GM19468 (cell line): ENCODE measurements at regions not wholly inside any gene's neighbourhood (a gene's known extent, or its start where the extent isn't known, plus 50 kb on each side); places are given as distances from the start of the nearest gene placed in this dataset.
"Not testable (repeated sequence)": the region's sequence is repeated elsewhere in the genome, so short reads cannot be mapped to it uniquely, and the experiment has no call there.

Source experiments
- ATAC-seq: cut with Tn5 transposase; IDR thresholded peaks from one replicate; pipeline ENCODE4 v1.9.1; 2021; ENCODE audit warnings: mild to moderate bottlenecking, moderate library complexity, moderate number of reproducible peaks; ENCODE audit not compliant: unreplicated experiment; ENCODE audit errors: extremely low read depth

- ATAC-seq, result no peak
These were observed 498.7 kb upstream of the SPRED2 start for GRCh38 chr2:65931056-65931455.

- no peak for ATAC-seq
These were observed 497.9 kb upstream of the SPRED2 start for GRCh38 chr2:65930259-65930658.

- not testable (repeated sequence) for ATAC-seq
These were observed 497.3 kb upstream of the SPRED2 start for GRCh38 chr2:65929664-65930063.

DNA sequence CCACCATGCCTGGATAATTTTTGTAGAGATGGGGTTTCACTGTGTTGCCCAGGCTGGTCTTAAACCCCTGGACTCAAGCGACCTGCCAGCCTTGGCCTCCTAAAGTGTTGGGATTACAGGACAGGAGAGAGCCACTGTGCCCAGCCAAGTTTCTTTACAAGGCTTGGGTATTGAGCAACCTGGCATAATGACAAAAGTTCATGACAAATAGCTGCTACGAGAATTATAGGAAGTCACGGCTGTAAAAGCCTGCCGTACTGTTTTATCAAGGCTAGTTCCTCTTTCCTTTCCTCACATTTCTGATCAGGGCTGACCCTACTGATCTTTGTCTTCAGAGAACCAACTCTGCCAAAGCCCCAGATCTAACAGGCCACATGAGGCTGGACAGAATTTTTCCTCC, 490.4 kb upstream of the SPRED2 start:
- no peak for ATAC-seq

DNA sequence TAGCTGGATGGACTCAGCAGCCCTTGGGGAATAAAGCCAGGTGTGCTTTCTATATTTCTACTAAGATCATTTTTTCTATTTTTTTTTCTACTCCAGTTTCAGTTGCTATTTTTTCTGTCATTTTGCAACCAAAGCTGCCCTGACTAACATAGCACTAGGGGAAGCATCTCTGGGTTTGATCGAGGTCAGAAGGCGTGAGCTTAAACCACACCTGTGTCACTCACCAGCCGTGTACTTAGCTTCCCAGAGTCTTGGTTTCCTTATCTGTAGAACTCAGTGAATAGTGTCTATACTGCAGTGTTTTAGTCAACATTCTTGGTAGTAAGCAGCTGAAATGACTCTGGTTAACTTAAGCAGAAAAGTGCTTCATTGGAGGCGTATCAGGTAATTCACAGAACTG, 489.6 kb upstream of the SPRED2 start:
- no peak for ATAC-seq

DNA sequence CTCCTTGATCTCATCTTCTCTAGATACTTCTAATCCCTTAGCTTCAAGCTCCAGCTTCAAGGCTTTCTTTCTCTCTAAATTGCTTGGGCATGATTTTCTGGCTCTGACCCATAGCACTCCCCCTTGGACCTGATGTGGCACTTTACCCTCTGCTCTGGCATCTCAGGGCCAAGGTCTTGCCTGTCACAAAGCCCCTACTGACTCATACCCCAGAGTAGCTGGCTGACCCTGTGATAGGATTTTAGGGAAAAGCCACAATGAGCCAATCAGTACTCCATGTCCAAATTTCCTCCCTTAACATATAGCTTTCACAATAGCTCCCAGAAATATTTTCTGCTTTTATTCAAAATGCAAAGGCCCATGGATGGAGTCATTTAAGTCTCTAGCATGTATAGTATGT, 488.7 kb upstream of the SPRED2 start:
- no peak for ATAC-seq

- no peak for ATAC-seq
These were observed 488.3 kb upstream of the SPRED2 start for GRCh38 chr2:65920659-65921058.

- ATAC-seq, result no peak
These were observed 487.3 kb upstream of the SPRED2 start for GRCh38 chr2:65919550-65920188.

DNA sequence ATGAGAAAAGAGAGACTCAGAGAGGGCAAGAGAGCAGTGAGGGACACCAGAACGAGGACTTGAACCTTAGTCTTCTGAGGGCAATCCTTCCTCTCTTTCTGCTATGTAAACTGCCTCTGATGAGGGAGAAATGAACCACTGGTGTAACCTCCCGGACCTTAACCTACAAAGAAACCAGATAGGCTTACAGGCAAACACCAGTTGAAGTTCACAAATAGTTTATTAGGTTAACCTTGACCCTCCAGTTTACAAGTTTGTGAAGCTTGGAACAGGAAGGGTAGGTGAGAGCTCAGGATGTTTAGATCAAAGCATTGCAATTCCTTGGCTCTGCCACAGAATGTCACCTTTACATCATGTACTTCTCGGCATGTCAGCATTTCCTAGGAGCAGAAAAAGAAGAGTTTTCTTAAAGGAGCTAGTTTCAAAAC, 486.4 kb upstream of the SPRED2 start:
- ATAC-seq, result no peak

DNA sequence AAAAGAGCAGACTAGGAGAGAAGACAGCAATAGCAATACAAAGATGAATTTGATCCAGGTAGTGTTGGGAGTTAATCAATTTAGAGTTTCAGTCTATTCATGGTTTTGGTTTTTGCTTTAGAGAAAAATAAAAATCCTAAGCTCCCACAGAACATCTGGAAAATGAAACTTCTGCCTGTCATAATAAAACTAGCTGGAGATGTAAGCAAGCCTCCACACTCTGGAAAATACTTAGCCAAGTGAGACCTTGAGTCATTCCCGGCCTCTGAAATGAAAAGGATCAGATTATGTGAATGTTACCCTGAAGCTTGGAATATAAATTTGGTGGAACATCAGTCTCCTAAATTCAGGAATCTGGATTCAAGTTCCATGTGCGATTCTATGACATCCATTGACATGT, 485.6 kb upstream of the SPRED2 start:
- ATAC-seq, result no peak

- ATAC-seq, result no peak
These were observed 484.4 kb upstream of the SPRED2 start for GRCh38 chr2:65916785-65917295.

GRCh38 chr2:65916177-65916576, 483.8 kb upstream of the SPRED2 start:
- ATAC-seq, result no peak

DNA sequence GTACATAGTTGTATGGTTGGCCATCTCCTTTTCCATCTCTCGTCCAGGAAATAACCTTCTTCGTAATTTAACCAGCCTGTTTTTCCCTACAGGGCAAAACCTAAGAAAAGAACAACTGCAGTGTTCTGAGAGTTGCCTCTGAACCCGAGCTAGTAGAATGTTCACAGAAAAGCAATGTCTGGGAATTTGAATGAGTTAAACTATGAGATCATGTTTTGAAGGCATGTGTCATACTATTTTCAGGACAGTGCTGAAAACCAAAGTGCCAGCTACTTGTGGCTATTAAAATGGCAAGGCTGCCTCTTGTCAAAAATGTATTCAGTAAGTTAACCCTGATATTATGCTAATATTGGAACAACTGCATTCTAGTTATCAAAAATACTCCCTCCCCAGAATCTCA, 482.9 kb upstream of the SPRED2 start:
- ATAC-seq, result no peak

- ATAC-seq, result no peak
These were observed 481.9 kb upstream of the SPRED2 start for GRCh38 chr2:65914244-65914786.

DNA sequence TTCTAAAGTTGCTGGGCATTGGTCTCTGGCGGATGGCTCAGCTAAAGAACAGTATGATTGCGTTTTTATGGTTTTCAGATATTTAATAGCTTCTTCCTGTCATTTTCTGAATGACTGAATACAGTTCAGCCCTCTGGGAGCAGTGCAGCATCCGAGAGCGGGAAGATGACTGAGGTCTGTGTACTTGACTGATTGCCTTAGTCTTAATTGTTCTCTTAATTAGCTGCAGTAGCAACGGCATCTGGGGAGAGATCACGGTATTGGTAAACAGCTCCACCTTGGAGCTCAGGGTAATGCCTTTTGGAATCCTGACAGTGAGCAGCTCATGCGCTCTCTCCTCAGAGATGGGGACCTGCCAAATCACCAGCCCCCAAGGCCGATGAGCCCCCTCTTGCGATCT, 481.4 kb upstream of the SPRED2 start:
- no peak for ATAC-seq

DNA sequence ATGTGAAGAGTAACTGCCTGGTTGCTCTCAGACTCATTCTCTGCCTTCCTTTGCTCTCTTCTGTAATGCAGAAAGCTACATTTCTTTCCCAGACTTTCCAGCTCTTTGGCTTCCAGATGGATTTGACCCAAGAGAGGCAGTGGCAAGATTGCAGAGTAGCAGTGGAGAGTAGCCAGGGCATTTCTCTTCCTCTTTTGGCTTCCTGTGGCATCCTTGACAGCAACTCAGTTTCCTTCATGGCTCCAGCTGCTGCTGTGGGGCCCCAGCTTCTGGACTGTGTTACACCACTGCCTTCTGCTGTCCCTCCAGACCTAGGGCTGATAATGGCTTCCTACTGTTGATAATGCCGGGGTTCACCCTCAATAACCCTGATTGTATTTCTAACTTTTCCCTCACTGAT, 469.4 kb upstream of the SPRED2 start:
- no peak for ATAC-seq

- no peak for ATAC-seq
These were observed 464.0 kb upstream of the SPRED2 start for GRCh38 chr2:65896446-65896845.

DNA sequence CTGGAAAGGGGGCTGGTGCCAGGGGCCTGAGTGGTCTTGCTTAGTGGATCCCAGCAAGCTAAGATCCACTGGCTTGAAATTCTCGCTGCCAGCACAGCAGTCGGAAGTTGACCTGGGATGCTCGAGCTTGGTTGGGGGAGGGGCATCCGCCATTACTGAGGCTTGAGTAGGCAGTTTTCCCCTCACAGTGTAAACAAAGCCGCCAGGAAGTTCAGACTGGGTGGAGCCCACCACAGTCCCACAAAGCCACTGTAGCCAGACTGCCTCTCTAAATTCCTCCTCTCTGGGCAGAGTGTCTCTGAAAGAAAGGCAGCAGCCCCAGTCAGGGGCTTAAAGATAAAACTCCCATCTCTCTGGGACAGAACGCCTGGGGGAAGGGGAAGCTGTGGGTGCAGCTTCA, 457.7 kb upstream of the SPRED2 start:
- not testable (repeated sequence) for ATAC-seq

GRCh38 chr2:65885266-65885665, 452.9 kb upstream of the SPRED2 start:
- no peak for ATAC-seq

DNA sequence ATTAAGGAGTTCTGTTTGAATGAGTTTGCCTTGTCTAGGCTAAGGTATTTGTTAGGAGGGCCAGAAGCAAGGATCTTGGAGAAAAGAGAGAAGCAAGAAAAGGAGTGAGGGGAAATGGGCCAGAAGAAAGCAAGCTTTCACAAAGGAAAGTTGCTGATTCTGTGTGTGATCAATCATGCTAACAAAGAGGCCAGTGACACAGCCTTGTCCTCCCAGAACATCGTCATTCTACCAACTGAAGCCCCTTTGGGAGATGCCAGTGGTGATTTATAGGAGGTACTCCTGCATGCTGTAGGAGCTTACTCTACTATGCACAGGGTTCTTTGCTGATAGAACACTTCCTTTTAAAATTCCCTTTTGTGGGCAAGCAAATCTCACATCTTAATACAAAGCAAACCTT, 449.2 kb upstream of the SPRED2 start:
- no peak for ATAC-seq

- no peak for ATAC-seq
These were observed 448.0 kb upstream of the SPRED2 start for GRCh38 chr2:65880436-65880835.

GRCh38 chr2:65878011-65878340, 445.6 kb upstream of the SPRED2 start:
- no peak for ATAC-seq
